H9 (cell line): ENCODE measurements at regions not wholly inside any gene's neighbourhood (a gene's known extent, or its start where the extent isn't known, plus 50 kb on each side); places are given as distances from the start of the nearest gene placed in this dataset.

ENCODE experiments used
- DNase-seq: peaks from one replicate; pipeline ENCODE4 v3.0.0-alpha.2; 2017
- H2AFZ ChIP-seq: one replicate; pipeline ENCODE4 v1.6.1; 2013; ENCODE audit warnings: mild to moderate bottlenecking, low read length, control low read depth, moderate library complexity
- H2AK5ac ChIP-seq: 2 replicates; pipeline ENCODE4 v1.6.1; 2013; ENCODE audit warnings: low read length, control low read depth, mixed read lengths; ENCODE audit not compliant: insufficient read length
- H2BK120ac ChIP-seq: one replicate; pipeline ENCODE4 v1.6.1; 2013; ENCODE audit warnings: low read depth, mild to moderate bottlenecking, low read length, control low read depth, inconsistent platforms; ENCODE audit not compliant: poor library complexity, severe bottlenecking
- H2BK12ac ChIP-seq: 2 replicates; pipeline ENCODE4 v1.6.1; 2013; ENCODE audit warnings: low read length, control low read depth, mixed read lengths, low read depth; ENCODE audit not compliant: insufficient read length
- H2BK15ac ChIP-seq: 2 replicates; pipeline ENCODE4 v1.6.1; 2013; ENCODE audit warnings: low read depth, low read length, control low read depth
- H2BK20ac ChIP-seq: one replicate; pipeline ENCODE4 v1.6.1; 2013; ENCODE audit warnings: low read depth, mild to moderate bottlenecking, low read length, control low read depth, inconsistent platforms; ENCODE audit not compliant: poor library complexity, severe bottlenecking
- H2BK5ac ChIP-seq: 2 replicates; pipeline ENCODE4 v1.6.1; 2013; ENCODE audit warnings: low read length, control low read depth, mixed read lengths; ENCODE audit not compliant: insufficient read length
- H3K14ac ChIP-seq: 2 replicates; pipeline ENCODE4 v1.6.1; 2013; ENCODE audit warnings: low read length, control low read depth; ENCODE audit not compliant: insufficient read depth
- H3K18ac ChIP-seq: 2 replicates; pipeline ENCODE4 v1.6.1; 2013; ENCODE audit warnings: low read depth, mild to moderate bottlenecking, mixed read lengths, low read length, control low read depth; ENCODE audit not compliant: insufficient read length
- H3K23ac ChIP-seq: 2 replicates; pipeline ENCODE4 v1.6.1; 2013; ENCODE audit warnings: low read length, control low read depth, mixed read lengths, low read depth; ENCODE audit not compliant: insufficient read length
- H3K23me2 ChIP-seq: 2 replicates; pipeline ENCODE4 v1.6.1; 2013; ENCODE audit warnings: low read depth, mild to moderate bottlenecking, mixed read lengths, low read length, control low read depth; ENCODE audit not compliant: insufficient read length, poor library complexity, severe bottlenecking
- H3K27ac ChIP-seq: 2 replicates; pipeline ENCODE4 v1.5.1; 2013; ENCODE audit warnings: low read length, control low read depth, mixed read lengths, low read depth; ENCODE audit not compliant: insufficient read length
- H3K27me3 ChIP-seq: 2 replicates; pipeline ENCODE4 v1.6.1; 2013; ENCODE audit warnings: low read length, control low read depth, inconsistent platforms; ENCODE audit not compliant: insufficient read depth
- H3K4ac ChIP-seq: 2 replicates; pipeline ENCODE4 v1.6.1; 2013; ENCODE audit warnings: low read depth, mild to moderate bottlenecking, control low read depth, inconsistent platforms, low read length, moderate library complexity
- H3K4me1 ChIP-seq: 2 replicates; pipeline ENCODE4 v1.6.1; 2013; ENCODE audit warnings: low read length, control low read depth, inconsistent platforms; ENCODE audit not compliant: insufficient read depth
- H3K4me2 ChIP-seq: 2 replicates; pipeline ENCODE4 v1.6.1; 2013; ENCODE audit warnings: low read length, control low read depth, mixed read lengths; ENCODE audit not compliant: insufficient read length, insufficient read depth
- H3K56ac ChIP-seq: 2 replicates; pipeline ENCODE4 v1.6.1; 2013; ENCODE audit warnings: low read depth, mild to moderate bottlenecking, mixed read lengths, low read length, control low read depth; ENCODE audit not compliant: insufficient read length
- H3K79me1 ChIP-seq: 2 replicates; pipeline ENCODE4 v1.6.1; 2013; ENCODE audit warnings: low read depth, mild to moderate bottlenecking, moderate library complexity, low read length, control low read depth, inconsistent platforms; ENCODE audit not compliant: insufficient read depth, poor library complexity, severe bottlenecking
- H3K79me2 ChIP-seq: 2 replicates; pipeline ENCODE4 v1.6.1; 2013; ENCODE audit warnings: low read length, control low read depth, inconsistent platforms; ENCODE audit not compliant: insufficient read depth
- H3K9ac ChIP-seq: 2 replicates; pipeline ENCODE4 v1.6.1; 2013; ENCODE audit warnings: low read length, control low read depth, mixed read lengths; ENCODE audit not compliant: insufficient read length; ENCODE audit errors: extremely low read depth
- H3K9me3 ChIP-seq: one replicate; pipeline ENCODE4 v1.6.1; 2013; ENCODE audit warnings: low read depth, low read length, inconsistent platforms; ENCODE audit not compliant: control insufficient read depth
- H3T11ph ChIP-seq: one replicate; pipeline ENCODE4 v1.6.1; 2013; ENCODE audit warnings: mild to moderate bottlenecking, low read length, control low read depth, inconsistent platforms
- H4K20me1 ChIP-seq: one replicate; pipeline ENCODE4 v1.6.1; 2013; ENCODE audit not compliant: control insufficient read depth, insufficient read length, insufficient read depth
- H4K5ac ChIP-seq: 2 replicates; pipeline ENCODE4 v1.6.1; 2013; ENCODE audit warnings: low read depth, mild to moderate bottlenecking, mixed read lengths, low read length, control low read depth; ENCODE audit not compliant: insufficient read length
- H4K8ac ChIP-seq: replicated peaks from 2 replicates; pipeline ENCODE4 v1.6.1; 2013; ENCODE audit warnings: low read length, control low read depth, mixed read lengths, low read depth; ENCODE audit not compliant: insufficient read length
- H4K91ac ChIP-seq: 2 replicates; pipeline ENCODE4 v1.6.1; 2013; ENCODE audit warnings: low read depth, mild to moderate bottlenecking, moderate library complexity, mixed read lengths, low read length, control low read depth; ENCODE audit not compliant: insufficient read length
- H3K27ac Mint-ChIP-seq, 3 experiments: 2 replicates in 2 of 3; 3 replicates in 1 of 3; pipeline ENCODE4 v1.8.0; 2020 to 2021; ENCODE audit warnings: mixed read lengths in 3 of 3, mild to moderate bottlenecking in 1 of 3, moderate library complexity in 1 of 3
- H3K27me3 Mint-ChIP-seq: 2 replicates; pipeline ENCODE4 v1.8.0; 2021; ENCODE audit warnings: low read depth, mild to moderate bottlenecking, moderate library complexity, mixed read lengths
- H3K36me3 Mint-ChIP-seq, 3 experiments: 2 replicates in 2 of 3; 3 replicates in 1 of 3; pipeline ENCODE4 v1.8.0; 2020 to 2021; ENCODE audit warnings: low read depth in 3 of 3, mixed read lengths in 3 of 3; ENCODE audit not compliant: insufficient read depth in 1 of 3
- H3K4me1 Mint-ChIP-seq, 2 experiments: 2 replicates each; pipeline ENCODE4 v1.8.0; 2020; ENCODE audit warnings: mixed read lengths in 2 of 2
- H3K4me3 Mint-ChIP-seq, 2 experiments: 2 replicates in 1 of 2; 3 replicates in 1 of 2; pipeline ENCODE4 v1.8.0; 2020 to 2021; ENCODE audit warnings: mild to moderate bottlenecking in 2 of 2, mixed read lengths in 2 of 2, moderate library complexity in 1 of 2
- H3K9me3 Mint-ChIP-seq, 2 experiments: 2 replicates in 1 of 2; 3 replicates in 1 of 2; pipeline ENCODE4 v1.8.0; 2020; ENCODE audit warnings: mild to moderate bottlenecking in 2 of 2, mixed read lengths in 2 of 2, moderate library complexity in 1 of 2
- WGBS: extraction: QIAGEN DNeasy Blood & Tissue Kit; methylation state at CpG from one replicate; pipeline ENCODE4 v1.1.7; 2013; ENCODE audit warnings: missing lambda C conversion rate, low lambda C conversion rate, mixed read lengths; ENCODE audit not compliant: insufficient read length; ENCODE audit errors: extremely low coverage; 5-methylcytosine and 5-hydroxymethylcytosine counted together
- TF ChIP-seq, protein P1 (sequence below): fragments of 200-600 bp; sonication (generic); conservative IDR thresholded peaks from 3 replicates; pipeline ENCODE4 v1.8.0; 2021; ENCODE audit warnings: antibody characterized with exemption, mild to moderate bottlenecking

DNA sequence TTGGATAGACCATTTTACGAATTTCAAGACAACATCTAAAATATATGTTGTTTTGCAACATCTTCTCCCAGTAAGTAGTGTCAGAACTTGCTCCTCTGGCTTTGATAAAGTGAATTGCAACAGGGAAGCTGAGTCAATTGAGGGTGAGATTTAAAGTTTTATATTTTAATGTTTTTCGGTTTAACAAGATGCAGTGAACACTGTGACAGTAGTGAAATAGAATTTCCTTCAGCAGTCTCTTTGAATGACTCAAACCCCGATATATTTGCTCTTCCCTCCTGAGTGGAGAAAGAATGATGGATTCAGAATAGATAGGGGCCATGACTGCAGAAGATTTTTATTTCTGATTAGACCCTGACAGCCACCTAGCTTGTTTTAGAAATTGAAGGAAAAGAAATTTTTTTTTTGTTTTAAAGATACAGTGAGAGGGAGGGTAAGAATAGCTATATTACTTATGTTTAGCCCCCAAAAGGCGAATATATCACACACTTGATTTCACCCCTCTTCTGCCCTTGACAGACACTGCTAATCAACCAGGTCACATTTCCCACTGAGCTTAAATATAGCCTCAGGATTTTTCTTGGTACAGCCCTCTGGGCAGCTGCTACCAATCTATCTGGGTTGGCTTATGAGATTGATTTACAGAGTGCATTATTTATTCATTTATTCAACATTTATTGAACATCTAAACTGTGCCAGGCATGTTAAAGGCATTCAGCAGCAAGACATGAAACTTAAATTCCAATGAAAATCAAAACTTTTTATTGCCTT lies 183.3 kb upstream of the ADAMTS9 start:
- H3K14ac ChIP-seq = no peak overlapping the region
- H3K23me2 ChIP-seq = no peaks in the 10 kb centered on the region
- H2BK15ac ChIP-seq = no peak overlapping the region
- no peak overlapping the region for H3T11ph ChIP-seq
- no peaks in the 10 kb centered on the region; a peak in 1 of 7 replicates for H3K36me3 Mint-ChIP-seq
- H3K27me3 ChIP-seq = no peaks in the 10 kb centered on the region
- no peak overlapping the region for H4K8ac ChIP-seq
- H3K9me3 ChIP-seq = no peaks in the 10 kb centered on the region
- DNase-seq = no peak
- no peak overlapping the region for H3K4me3 Mint-ChIP-seq
- no peak overlapping the region for H3K27ac ChIP-seq
- H3K18ac ChIP-seq = no peak overlapping the region
- H3K79me1 ChIP-seq = no peaks in the 10 kb centered on the region
- TF ChIP-seq, protein P1, sequence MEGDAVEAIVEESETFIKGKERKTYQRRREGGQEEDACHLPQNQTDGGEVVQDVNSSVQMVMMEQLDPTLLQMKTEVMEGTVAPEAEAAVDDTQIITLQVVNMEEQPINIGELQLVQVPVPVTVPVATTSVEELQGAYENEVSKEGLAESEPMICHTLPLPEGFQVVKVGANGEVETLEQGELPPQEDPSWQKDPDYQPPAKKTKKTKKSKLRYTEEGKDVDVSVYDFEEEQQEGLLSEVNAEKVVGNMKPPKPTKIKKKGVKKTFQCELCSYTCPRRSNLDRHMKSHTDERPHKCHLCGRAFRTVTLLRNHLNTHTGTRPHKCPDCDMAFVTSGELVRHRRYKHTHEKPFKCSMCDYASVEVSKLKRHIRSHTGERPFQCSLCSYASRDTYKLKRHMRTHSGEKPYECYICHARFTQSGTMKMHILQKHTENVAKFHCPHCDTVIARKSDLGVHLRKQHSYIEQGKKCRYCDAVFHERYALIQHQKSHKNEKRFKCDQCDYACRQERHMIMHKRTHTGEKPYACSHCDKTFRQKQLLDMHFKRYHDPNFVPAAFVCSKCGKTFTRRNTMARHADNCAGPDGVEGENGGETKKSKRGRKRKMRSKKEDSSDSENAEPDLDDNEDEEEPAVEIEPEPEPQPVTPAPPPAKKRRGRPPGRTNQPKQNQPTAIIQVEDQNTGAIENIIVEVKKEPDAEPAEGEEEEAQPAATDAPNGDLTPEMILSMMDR = no peak
- H3K9me3 Mint-ChIP-seq = peaks cover 0 to 9% of the 10 kb centered on the region in 2 experiments; a peak in 4 of 5 replicates
- no peak overlapping the region for H4K91ac ChIP-seq
- no peak overlapping the region for H2BK20ac ChIP-seq
- no peak overlapping the region for H3K23ac ChIP-seq
- no peak overlapping the region for H2BK5ac ChIP-seq
- H3K4ac ChIP-seq = no peak overlapping the region
- no peak overlapping the region for H3K4me2 ChIP-seq
- no peak overlapping the region for H3K9ac ChIP-seq
- H3K27ac Mint-ChIP-seq = no peak overlapping the region
- peaks cover 16% of the 10 kb centered on the region in 2 experiments for H3K4me1 Mint-ChIP-seq
- no peak overlapping the region for H2BK120ac ChIP-seq
- H4K20me1 ChIP-seq = no peaks in the 10 kb centered on the region
- no CpG with 5 or more reads among the region's 4 CpGs for WGBS
- no peak overlapping the region for H2AFZ ChIP-seq
- no peaks in the 10 kb centered on the region for H3K27me3 Mint-ChIP-seq
- no peak overlapping the region for H4K5ac ChIP-seq
- peaks cover under 1% of the 10 kb centered on the region; the same call in 1 of the 2 replicates for H3K4me1 ChIP-seq
- no peak overlapping the region for H2BK12ac ChIP-seq
- H2AK5ac ChIP-seq = no peak overlapping the region
- no peaks in the 10 kb centered on the region for H3K79me2 ChIP-seq
- no peak overlapping the region for H3K56ac ChIP-seq
